GM21381 (cell line): ENCODE measurements at regions not wholly inside any gene's neighbourhood (a gene's known extent, or its start where the extent isn't known, plus 50 kb on each side); places are given as distances from the start of the nearest gene placed in this dataset.
"Not testable (repeated sequence)": the region's sequence is repeated elsewhere in the genome, so short reads cannot be mapped to it uniquely, and the experiment has no call there.

Experiments used
- ATAC-seq: cut with Tn5 transposase; IDR thresholded peaks from one replicate; pipeline ENCODE4 v1.9.1; 2021; ENCODE audit warnings: mild to moderate bottlenecking, moderate library complexity; ENCODE audit not compliant: unreplicated experiment

DNA sequence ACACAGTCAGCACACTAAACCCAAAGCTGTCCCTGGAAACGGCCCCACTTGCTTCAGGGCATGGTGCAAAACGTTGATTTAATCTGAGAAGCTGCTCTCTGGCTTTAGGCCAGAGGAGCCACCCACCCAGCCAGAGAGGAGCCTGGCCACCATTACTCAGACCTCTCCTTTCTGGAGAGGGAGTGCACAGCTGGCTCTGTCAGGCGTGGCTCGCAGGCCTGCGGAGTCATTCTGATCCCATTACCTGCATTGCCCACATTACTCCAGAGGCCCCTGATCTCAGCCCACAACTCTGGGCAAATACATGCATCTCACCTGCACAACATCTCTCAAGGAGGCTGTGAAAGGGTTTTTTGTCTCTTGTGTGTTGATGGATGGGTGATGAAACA, 370.0 kb upstream of the IGFBP3 start:
- no peak for ATAC-seq

DNA sequence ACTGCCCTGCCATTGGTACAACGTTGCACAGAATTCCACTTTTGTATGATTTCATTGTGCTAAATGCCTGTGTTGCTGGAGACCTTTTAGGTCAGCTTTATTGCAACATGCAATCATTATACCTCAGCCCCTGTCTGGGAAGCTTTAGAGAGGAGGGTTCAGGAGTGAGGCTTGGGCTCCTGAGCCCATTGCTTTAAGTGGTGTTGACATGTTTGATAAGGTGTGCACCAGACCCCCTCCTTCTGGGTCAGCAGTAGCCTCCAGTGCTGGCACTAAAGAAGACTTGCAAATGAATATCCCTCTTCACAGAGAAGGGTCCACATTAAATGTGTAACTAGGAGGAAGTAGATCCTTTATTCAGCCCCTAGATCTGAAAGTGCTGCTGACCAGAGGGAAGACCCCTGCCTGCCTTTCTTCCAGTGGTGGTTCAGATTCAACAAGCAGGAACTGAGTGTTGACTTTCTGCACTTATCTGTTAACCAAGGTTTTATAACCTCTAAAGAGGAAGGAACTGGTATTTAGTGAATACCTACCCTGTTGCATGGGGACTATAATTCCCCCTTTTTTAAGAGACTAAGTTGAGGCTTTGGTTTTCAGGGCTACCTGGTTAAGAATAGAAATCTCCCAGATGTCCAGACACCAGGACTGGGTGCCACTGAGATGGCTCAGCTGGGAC, 369.4 kb upstream of the IGFBP3 start:
- no peak for ATAC-seq

- ATAC-seq: no peak
Observed at GRCh38 chr7:46288861-46289260, 367.8 kb upstream of the IGFBP3 start.

DNA sequence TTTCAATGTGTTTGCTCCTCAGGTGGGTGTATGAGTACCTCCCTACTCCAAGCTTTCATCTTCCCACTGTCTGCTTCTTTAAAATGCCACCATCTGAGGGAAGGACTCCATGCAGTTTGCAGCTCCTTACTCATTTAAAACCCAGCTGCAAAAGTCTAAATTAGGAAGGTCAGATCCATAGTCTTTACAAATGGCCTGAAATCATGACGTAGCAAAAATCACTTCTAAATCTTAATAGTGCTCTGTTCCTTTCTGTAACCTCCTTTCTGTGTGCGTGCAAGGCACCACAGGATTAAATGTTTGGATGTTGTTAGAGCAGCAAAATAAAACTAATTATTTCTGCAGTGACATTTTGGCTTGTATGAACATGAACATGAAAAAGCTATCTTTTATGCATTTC, 366.9 kb upstream of the IGFBP3 start:
- ATAC-seq: no peak

DNA sequence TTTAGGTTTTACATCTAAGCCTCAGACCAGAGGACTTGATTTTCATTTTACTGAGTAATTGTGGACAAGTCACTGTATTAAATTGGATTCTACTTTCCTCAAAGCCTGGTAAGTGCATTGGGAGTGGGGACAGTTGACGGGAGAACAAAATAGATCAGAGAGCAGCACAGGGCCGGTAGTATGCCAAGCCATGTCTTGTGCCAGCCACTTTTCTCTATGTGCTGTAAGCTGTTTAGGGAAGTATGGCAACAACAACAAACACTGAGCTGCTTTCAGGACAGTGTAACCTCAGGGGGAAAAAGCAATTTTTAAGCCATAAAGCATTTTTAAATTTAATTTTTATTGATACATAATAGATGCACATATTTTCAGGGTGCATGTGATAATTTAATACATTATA, 365.9 kb upstream of the IGFBP3 start:
- ATAC-seq: no peak

GRCh38 chr7:46286356-46286755, 365.3 kb upstream of the IGFBP3 start:
- no peak for ATAC-seq

DNA sequence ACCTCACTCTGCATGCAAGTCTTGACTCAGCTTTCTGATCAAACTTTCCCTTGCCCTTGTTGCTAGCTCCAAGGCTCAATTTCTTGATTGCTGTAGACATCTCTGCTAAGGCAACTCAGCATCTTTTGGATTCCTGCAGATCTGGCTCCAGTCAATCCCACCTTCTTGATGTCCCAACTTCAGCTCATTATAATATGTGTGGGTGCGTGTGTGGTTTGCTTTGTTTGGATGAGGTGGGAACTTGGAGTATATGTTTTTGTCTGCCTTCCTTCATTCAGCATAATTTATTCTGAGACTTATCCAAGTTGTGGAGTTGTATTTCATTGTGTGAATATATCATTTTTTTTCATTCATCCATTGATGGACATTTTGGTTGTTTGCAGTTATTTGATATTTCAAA, 364.8 kb upstream of the IGFBP3 start:
- ATAC-seq: no peak

GRCh38 chr7:46283852-46284251, 362.8 kb upstream of the IGFBP3 start:
- no peak for ATAC-seq

GRCh38 chr7:46282155-46282554, 361.1 kb upstream of the IGFBP3 start:
- ATAC-seq: no peak

DNA sequence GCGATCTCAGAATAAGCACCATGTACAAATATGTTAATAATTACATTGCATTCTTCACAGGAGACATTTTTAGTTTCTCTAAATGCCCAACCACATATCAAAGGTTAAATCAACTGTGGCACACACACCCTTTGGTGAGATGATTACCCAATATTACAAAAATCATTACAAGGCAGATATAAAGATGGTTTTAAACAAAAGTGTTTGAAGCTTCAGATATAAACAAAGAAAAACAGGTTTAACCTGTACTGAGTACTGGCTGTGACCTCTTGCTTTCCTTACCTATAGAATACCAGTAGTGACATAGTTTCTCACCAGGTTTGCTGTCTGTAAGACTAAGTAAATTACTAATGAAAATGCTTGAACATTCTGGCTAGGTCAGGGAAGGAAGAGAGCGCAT, 360.0 kb upstream of the IGFBP3 start:
- no peak for ATAC-seq

- ATAC-seq: no peak
Observed at GRCh38 chr7:46279290-46279689, 358.2 kb upstream of the IGFBP3 start.

DNA sequence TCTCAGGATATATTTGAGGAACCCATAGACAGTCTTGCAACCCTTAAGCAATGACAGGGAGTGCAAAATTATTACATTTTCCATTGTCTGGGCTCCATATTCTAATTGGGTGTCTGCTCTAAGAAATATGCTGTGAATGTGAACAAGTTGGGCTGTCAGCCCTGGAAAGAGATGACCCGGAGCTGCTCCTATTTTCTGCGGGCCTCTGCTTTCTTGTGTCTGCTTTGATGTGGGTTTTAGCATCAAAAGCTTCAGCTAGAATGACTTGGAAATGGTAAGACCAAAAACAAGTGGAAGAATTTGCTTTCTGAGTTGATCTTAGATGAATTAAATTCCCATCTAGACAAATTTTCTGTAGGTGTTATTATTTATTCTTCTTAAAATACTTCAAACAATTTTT, 343.6 kb upstream of the IGFBP3 start:
- no peak for ATAC-seq

GRCh38 chr7:46261638-46262037, 340.6 kb upstream of the IGFBP3 start:
- not testable (repeated sequence) for ATAC-seq

- ATAC-seq: no peak
Observed at GRCh38 chr7:46259947-46260346, 338.9 kb upstream of the IGFBP3 start.

GRCh38 chr7:46257761-46258448, 336.8 kb upstream of the IGFBP3 start:
- ATAC-seq: no peak

- ATAC-seq: no peak
Observed at GRCh38 chr7:46256870-46257661, 336.0 kb upstream of the IGFBP3 start.

DNA sequence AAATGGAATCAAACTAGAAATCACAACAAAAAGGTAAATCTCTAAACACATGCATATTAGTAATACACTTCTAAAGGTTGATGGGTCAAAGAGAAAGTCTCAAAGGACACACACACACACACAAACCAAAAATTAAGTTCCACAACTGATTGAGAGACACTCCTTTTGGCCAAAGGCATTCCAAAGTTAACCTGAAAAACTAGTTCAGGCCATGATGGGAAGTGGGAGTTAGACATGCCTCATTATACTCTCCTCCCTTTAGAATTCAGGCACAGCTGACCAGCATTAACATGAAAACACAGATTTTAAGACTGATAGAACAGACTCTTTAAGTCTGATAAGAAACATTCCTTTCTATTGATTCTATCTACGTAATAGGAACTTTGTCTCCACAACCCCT, 332.4 kb upstream of the IGFBP3 start:
- ATAC-seq: no peak

GRCh38 chr7:46247664-46248063, 326.6 kb upstream of the IGFBP3 start:
- ATAC-seq: no peak

DNA sequence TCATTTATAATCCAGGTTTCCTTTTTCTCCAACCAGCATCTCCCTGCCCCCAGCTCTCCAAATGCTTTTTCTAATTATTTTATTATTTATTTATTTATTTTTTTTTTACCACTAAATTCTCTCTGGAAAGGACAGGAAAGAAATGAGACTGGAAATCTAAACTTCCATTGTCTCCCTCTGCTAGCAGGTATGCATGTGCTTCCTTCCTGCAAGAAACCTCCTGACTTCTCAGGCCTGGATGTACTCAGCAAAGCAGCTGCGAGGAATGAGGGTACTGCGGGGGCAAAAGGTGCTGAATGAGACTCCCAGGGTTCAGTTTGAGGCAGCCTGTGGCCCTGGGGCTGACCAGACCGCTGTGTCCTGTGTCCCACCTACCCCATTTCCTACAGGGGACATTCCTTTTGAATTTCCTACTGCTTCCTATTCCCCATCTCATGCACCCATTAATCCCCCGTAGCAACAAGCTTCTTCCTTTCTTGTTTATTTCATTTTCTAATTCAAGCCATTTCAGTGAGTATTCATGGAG, 324.6 kb upstream of the IGFBP3 start:
- ATAC-seq: no peak

GRCh38 chr7:46244757-46245156, 323.7 kb upstream of the IGFBP3 start:
- no peak for ATAC-seq

DNA sequence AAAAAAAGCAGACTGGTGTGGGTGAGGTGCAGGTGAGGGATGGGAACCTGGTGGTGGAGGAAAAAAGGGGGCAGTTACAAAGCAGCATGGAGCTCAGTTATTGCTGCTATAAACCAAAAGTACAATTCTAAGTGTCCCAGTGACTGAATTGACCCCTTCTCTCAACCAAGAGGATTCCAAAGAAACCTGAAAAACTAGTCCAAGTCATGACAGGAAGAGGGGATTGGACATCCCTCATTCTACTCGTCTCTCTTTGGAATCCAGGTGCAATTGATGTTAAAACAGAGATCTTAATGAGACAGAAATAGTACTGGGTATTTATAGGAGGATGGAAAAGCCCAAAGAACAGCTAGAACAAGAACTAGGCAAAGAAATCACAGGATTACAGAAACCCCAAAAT, 322.3 kb upstream of the IGFBP3 start:
- no peak for ATAC-seq

GRCh38 chr7:46239846-46240245, 318.8 kb upstream of the IGFBP3 start:
- no peak for ATAC-seq
